GM12892 (cell line): ENCODE measurements at regions not wholly inside any gene's neighbourhood (a gene's known extent, or its start where the extent isn't known, plus 50 kb on each side); places are given as distances from the start of the nearest gene placed in this dataset.

Experiments used
- POLR2A ChIP-seq: IDR thresholded peaks from 2 replicates; pipeline ENCODE4 v1.6.1; 2011; ENCODE audit warnings: low read depth, low read length, control low read depth
- POLR2AphosphoS5 ChIP-seq: IDR thresholded peaks from 2 replicates; pipeline ENCODE4 v1.6.1; 2011; ENCODE audit warnings: low read depth, low read length, control low read depth
- TAF1 ChIP-seq: IDR thresholded peaks from 2 replicates; pipeline ENCODE4 v1.6.1; 2011; ENCODE audit warnings: low read depth, mild to moderate bottlenecking, control low read depth, low read length, borderline replicate concordance

DNA sequence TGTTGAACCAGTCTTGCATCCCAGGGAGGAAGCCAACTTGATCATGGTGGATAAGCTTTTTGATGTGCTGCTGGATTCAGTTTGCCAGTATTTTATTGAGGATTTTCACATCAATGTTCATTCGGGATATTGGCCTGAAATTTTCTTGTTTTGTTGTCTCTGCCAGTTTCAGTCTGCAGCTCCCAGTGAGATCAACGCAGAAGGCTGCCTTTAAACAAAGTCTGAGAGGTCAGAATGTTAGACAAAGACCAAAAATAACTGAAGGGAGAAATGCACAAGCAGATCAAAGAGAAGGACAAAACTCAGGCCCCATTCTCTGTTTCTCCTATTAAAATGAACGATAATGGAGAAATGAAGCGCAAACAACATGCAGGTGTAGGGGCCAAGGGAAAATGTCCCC is 170.4 kb downstream of the NHLRC3 start:
- TF ChIP-seq POLR2AphosphoS5 (no peak), TAF1 (no peak), POLR2A (no peak)
